HG02885 (cell line): ENCODE measurements at regions not wholly inside any gene's neighbourhood (a gene's known extent, or its start where the extent isn't known, plus 50 kb on each side); places are given as distances from the start of the nearest gene placed in this dataset.
"Not testable (repeated sequence)": the region's sequence is repeated elsewhere in the genome, so short reads cannot be mapped to it uniquely, and the experiment has no call there.

Experiments used
- ATAC-seq: cut with Tn5 transposase; IDR thresholded peaks from one replicate; pipeline ENCODE4 v1.9.1; 2021; ENCODE audit warnings: mild to moderate bottlenecking; ENCODE audit not compliant: unreplicated experiment, poor library complexity

DNA sequence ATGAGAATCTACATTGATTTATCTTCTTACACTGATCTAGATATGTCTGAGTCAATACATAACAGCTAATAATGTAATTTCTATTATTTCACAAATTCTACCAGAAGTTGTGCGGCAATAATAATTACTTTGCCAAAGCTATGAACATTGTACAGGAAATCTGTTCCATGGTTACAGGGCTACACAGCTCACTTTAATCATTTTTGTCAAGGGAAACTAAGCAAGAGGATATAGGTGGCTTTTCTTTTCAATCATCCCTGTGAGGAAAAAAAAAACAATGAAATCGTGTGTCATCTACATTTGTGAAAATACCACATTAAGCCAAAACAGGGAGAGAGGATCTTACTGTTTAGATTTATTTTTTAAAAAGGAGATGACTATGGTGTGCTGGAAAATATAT lies 717.4 kb downstream of the NR2F1-AS1 start:
- ATAC-seq, result no peak

DNA sequence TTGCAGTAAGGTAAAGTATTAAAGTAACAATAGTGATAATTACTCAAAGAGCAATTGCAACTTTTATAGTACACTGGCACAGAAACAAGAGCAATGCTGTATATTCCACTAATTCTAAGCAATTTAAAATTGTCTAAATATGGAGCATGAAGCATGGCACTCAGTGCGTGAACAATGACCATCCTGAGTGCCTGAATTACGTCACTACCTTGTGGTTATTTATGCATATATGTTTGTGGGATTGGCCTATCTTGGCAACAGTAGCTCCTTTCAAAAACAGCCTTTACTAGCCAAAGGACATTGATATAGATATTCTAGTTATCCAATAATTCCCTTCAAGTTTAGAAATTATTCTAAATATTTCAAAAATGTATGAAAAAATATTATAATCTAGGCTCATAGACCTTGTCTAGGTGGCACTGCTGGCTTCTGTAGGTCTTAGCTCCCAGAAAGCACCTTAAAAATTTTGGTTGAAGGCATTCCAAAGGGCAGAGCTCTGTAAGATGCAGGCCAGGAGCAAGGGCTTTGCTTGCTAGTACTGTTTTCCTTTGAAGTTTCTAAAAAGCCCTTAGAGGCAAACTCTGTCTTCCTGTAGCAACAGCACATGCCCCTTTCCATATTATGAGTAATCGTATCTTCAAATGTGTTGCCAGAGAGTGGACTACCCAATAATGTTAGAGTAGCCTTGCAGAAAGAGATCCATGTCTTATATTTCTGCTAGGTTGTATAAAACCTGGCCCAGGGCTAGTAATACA lies 719.3 kb downstream of the NR2F1-AS1 start:
- ATAC-seq, result no peak

DNA sequence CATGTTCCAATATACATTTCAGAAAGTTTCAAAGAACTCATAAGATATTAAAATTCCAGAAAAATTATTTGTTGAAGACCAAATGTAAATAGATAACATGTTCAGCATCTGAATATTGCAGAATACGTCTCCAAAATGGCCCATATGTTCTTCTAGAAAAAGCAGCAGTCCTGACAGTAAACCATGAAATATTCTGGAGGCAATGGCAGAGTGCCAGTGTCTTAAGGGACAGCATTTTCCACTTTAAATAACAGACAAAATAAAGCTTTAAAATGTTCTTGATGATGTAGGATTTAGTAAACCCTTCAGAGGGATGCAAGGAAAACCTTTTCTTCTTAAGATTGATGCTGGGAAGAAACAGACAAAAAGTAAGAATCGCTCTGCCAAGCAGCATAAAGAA lies 721.0 kb downstream of the NR2F1-AS1 start:
- no peak for ATAC-seq

DNA sequence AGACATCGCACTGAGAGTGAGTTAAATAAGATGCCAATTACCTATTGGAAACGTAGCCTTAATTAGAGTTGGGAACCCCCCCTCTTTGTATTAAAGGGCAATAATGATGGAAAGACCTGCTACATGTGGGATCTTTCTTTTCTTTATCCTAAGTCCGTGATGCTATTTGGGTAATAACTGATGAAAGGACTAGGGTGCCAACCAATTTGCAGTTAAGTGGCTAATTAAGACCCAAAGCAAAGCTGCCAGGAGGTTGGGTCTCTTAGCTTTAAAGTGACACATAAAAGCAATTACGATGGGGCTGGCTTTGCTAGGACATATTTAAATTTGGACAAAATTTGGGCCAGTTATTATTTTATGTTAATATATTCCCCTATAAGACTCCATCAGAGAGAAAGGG lies 728.8 kb downstream of the NR2F1-AS1 start:
- no peak for ATAC-seq

DNA sequence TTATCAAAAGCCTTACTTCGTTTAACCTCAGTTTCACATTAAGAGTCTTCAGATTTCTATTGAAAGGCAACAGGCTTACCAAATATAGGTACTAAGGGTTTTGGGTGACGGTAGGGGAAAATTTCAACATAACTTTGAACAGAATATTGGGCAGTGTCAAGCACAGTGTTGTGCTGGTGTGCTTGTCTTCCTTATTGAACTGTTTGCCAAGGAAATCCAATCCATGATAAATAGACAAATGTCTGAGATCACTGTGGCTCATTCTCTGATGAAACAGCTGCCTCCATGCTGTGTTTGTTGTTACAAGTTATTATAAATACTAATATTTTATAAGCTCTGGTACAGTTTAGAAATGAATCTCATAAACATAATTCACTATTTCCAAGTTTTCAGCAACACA lies 730.1 kb downstream of the NR2F1-AS1 start:
- no peak for ATAC-seq

DNA sequence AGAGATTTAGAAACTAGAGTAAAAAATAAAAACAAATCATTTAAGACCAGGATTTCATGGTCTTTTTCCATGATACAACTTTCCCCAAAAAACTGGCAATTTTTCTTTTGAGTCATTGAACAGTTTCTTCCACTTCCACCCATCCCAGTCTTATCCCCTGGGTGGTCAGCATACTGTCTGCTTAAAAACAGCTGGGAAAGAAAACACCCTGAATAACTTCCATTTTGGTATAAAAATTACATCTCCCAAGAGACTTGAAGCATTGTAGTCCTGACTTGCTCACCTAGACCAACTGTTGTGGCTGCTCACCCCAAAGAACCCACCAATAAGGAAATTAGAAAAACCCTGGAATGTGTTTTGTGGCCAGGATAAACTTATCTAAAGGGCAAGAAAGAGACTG lies 731.3 kb downstream of the NR2F1-AS1 start:
- no peak for ATAC-seq

DNA sequence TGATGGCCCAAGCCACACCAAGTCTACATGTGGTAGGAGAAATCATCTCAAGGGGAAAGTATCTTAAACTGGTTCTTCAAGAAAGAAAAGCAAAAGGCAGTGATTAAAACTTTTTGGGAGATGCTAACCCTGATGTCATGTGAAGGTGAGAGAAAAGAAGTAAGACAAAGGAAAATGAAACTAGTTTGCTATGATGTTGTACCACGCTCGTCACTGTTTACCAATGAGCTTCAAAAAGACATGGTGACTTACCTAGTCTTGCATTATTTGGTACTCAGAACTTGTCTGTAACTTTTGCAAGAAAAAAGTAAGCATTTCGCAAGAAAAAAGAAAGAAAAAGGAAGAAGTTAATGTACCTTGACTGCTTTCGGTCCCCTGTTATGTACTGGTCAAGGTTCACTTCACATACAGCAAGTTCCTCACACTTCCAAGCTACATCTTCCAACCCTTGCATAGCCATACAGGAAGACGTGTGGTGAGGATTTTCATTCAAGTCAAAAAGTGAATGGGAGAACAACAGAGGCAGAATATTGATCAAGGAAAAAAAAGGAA lies 739.3 kb downstream of the NR2F1-AS1 start:
- no peak for ATAC-seq

DNA sequence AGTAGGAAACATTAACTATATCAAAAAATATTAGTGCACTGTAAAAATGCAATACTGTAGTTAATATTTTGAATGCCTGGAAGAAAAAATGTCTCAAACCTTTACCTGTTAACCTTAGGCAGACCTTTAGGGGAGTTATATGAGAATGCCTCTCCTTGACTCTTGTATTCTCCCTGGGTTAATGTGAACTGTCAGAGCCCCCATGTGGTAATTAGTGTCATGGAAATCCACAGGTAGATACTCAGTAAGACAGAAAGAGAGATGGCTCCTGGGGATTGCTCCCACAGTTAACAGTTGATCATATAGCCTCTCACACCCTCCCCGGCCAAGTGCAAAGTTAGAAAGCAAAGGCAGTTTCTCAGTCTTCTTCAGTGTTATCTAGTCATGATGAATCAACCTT lies 742.8 kb downstream of the NR2F1-AS1 start:
- ATAC-seq, result no peak

DNA sequence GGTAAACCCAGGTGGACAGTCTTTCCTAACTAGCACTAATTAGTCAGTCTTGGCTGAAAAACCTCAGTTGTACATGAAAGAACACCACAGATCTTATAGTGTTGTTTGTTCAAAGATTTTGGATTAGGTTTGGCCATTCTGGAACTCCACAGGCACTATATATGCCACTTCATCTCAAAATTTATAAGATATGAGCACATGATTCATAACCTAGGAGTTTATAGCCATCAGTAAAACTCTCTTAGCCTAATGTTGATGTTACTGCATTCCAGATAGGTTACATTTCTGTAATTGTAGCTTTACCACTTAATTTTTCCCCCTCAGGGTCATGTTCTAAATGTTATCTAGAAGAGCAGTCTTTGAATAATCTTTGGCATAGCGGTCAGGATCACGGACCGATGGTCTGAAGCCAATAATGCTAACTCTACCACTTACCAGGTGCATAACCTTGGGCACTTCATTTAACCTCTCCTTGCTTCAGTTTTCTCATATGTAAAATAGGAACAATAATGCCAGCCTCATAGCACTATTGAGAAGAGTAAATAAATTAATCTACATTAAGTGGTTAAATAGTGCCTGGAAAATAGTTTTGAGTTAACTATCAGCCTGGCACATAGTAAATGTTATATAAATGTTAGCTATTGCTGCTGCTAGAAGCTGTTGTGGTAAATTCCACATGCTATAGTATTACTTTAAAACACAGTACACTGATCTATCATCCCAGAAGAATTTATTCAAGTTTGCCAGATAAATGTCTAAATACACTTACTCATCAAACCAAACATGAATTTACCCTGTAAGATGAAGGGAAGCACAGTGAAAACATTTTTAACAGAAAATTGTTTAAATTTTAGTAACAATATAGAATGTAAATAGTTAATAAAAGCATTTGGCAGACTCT lies 743.9 kb downstream of the NR2F1-AS1 start:
- ATAC-seq, result no peak

DNA sequence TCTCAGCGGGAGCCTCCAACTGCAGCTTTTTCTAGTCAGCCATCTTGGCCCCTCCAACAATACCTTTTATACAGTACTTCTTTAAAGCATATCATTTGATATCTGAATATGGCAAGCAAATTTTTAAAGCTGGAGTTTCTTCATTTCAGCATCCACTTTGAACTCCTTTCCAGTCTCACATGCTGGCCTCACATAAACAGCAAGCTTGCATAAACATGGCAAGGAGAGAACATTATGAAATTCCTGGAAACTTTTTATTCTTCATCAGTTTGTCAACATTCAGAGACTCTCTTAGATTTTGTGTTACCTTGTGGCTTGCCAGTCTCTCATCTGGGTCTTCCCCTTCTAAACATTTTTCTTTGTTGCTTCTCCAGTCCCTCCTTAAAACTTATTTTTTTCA lies 745.3 kb downstream of the NR2F1-AS1 start:
- ATAC-seq, result no peak

DNA sequence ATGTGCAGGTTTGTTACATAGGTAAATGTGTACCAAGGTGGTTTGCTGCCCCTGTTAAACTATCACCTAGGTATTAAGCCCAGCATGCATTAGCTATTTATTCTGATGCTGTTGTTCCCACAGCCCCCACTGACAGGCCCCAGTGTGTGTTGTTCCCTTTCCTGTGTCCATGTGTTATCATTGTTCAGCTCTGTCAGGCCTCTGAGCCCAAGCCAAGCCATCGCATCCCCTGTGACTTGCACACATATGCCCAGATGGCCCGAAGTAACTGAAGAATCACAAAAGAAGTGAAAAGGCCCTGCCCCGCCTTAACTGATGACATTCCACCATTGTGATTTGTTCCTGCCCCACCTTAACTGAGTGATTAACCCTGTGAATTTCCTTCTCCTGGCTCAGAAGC lies 757.5 kb downstream of the NR2F1-AS1 start:
- not testable (repeated sequence) for ATAC-seq

DNA sequence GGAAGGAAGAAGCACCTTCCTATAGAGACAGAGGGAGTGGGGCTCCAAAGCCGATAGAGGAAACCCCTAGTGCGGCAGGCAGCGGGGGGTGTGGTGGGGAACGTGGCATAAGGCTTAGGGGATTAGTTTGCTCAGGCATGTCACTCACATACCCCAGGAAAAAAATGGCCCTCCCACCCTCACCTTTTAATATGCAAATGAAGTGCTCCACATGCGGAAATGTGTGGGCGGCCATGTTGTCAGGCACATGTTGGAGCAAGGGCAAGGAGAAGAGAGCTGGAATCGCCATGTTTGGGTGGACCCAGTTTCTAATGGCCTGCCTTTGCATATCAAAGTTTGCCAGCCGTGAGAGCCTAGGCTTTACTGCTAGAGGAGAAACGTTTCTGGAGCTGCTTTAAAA lies 758.8 kb downstream of the NR2F1-AS1 start:
- ATAC-seq, result no peak

DNA sequence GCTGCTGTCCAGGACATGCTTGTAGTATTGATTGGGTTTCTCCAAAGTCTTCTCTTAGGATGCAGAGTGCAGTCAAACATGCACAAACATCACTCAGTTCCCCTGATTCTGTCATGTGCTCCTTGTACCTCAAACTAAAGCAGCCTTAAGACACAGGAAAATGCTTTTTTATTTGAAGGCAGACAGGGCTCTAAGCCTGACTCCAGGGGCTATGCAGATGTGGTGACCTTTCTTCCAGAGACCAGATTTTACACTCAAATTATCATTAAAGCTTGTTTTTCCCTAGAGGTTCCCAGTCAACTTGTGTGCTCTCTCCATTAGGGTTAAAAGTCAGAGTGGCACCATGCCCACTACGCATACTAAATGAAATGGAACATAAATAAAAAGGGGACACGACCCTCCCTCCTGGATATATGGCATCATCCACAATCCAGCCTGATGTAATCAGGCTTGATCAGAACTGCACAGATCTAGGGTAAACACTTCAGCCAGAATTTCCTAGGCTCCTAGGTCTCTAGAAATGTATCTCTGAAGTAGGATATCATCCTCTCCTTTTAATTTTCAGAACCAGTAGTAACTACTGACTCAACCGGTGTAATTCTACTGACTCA lies 771.1 kb downstream of the NR2F1-AS1 start:
- ATAC-seq, result no peak

DNA sequence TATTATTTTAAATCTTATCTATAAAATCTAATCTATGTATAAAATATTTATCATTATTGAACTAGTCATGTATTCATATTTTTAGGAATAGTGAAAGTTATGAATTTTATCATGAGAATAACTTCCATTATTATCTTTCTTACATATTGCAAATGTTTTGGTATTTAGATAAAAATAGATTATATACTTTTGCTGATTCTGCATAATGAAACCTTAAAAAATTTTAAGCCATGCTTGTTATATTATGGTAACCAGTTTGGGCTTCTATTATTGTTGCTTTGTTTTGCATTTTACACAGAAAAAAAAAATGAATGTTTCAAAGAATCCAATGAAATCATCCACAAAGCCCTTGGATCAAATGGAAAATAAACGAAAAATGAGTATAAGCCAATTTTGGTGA lies 772.5 kb downstream of the NR2F1-AS1 start:
- ATAC-seq, result no peak

DNA sequence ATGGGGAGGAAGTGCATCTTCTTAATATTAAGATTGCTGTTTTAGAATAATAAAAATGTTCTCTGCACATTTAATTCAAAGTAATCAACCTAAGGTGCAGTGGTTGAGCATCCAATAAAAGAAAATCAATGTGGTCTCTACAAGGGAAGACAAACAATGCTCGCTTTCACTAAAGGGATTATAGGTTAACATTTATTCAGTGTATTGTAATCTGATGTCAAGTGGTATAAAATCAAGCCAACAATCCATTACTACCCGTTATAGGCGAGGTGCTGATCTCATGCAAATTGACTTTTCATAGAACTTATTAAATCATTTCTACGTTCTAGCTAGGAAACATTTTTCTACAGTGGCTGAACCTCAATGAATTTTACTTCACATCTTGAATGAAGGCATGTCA lies 773.9 kb downstream of the NR2F1-AS1 start:
- ATAC-seq, result no peak

DNA sequence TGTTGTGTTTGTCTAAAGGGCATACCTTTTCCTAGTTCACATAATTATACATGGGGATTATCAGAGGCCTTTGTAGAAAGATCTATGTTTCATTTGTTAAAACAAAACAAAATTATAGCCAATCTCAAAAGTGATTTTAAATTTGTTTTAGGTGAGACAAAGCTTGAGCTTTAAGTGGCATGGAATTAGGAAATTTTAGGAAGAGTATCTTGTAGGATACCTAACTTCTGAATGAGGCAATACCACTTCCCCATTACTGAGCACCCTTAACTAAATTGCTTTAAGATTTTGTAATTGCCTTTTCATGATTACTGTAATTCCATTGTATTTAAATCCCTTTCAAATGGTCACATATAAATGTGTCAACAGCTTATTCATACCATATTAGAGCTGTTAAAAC lies 775.6 kb downstream of the NR2F1-AS1 start:
- ATAC-seq, result no peak

DNA sequence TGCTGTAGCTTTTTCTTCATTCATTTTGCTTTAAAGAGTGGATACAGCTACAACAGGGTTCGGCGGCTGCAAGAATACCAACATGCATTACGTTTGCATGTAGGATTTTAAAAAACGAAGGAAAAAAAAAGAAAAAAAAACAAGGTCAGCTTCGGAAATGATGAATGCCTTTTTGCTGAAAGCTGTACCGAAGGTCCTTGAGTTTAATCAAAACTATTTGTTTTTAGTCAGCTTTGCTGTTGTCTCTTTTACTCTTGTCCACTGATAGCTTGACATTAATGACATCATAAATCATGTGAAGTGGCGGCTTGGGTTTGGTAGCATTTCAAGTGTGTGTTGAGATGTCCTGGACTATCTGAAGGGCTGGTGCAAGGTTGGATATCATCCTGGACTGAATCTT lies 779.1 kb downstream of the NR2F1-AS1 start:
- ATAC-seq, result no peak

DNA sequence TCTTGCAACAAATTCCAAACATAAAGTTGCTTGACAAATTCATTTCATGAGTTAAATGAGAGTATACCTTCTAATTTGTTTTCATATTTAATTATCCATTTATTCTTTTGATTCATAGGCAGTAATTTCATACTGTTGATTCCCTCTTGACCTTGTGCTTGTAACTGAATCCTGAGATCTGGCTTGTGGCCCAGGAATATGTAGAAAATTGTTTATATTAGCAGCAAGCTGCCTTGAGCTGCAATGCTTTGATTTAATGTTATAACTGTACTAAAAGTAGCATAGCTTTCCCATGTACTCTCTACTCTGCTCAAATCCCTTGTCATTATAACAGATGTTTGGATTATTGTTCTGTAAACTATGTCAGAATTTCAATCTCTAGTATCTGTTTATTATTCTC lies 780.7 kb downstream of the NR2F1-AS1 start:
- no peak for ATAC-seq

DNA sequence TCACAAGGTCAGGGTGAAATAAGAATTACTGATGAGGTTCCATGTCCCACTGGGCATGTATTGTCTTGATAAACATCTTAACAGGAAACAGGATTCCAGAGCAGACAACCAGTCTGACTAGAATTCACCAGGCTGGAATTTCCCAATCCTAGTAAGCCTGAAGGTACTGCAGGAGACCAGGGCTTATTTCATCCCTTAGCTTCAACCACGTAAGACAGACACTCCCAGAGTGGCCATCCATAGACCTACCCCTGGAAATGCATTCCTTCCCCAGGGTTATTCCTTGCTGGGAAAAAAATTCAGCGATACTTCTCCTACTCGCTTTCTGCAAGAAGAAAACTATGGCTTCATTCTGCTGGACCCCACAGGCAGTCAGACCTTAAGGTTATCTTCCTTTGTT lies 785.4 kb downstream of the NR2F1-AS1 start:
- no peak for ATAC-seq

DNA sequence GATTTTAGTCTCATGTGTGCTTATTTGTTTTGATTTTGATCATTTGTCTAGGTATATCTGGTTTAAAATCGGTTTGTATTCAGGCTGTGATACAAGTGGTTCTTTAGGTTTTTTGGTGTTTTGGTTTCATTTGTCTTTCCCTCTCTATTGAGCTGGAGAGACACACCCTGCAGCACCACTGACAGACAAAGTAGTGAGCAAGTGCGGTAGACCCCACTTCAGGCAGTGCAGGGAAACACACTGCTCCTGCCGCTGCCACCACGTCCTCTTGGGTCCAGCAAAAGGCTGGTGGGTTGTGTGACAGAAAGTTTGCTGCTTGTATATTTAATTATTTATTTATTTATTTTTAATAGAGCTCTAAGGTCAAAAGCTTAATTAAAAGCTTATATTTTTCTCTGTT lies 801.0 kb downstream of the NR2F1-AS1 start:
- ATAC-seq, result no peak

DNA sequence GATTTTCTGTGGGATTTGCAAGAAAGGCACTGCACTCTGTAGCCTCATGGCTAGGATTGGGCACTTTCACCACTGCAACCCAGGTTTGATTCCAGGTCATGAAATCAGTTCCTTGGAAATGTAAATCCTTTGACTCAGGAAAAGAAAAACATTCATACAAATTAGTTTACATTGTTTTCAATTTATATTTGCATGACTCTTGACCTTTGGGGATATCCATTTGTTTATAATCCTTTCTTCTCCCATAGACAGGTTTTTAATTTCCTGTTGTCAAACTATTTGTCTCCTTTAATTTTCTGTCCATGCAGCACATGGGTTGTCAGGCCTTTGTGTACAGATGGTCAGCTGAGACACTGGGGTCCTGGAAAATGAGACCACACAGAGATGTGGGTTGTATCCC lies 801.5 kb downstream of the NR2F1-AS1 start:
- no peak for ATAC-seq
